Activated naive CD4-positive, alpha-beta T cell treated with anti-CD3 and anti-CD28 coated beads, Interleukin-2, amount 10 ng/mL, durations not matched to agents 7 days and 5 days (primary cell): ENCODE measurements at regions not wholly inside any gene's neighbourhood (a gene's known extent, or its start where the extent isn't known, plus 50 kb on each side); places are given as distances from the start of the nearest gene placed in this dataset.

ENCODE experiments used
- CTCF ChIA-PET: fragments of 350-600 bp; sonication (Branson Sonifier 250); formaldehyde crosslinking; loops from one replicate; lab custom pipeline; 2021; ENCODE audit warnings: antibody characterized with exemption; lab: Charles Lee
- DNase-seq: peaks from one replicate; pipeline ENCODE4 v3.0.0-alpha.2; 2020
- H3K27ac Mint-ChIP-seq: one replicate; pipeline ENCODE4 v1.8.0; 2021; ENCODE audit warnings: mild to moderate bottlenecking, moderate library complexity, mixed read lengths
- H3K27me3 Mint-ChIP-seq: one replicate; pipeline ENCODE4 v1.8.0; 2021; ENCODE audit warnings: mild to moderate bottlenecking, mixed read lengths
- H3K36me3 Mint-ChIP-seq: one replicate; pipeline ENCODE4 v1.8.0; 2021; ENCODE audit warnings: mixed read lengths
- H3K4me1 Mint-ChIP-seq: one replicate; pipeline ENCODE4 v1.8.0; 2021; ENCODE audit warnings: mixed read lengths
- H3K4me3 Mint-ChIP-seq: one replicate; pipeline ENCODE4 v1.8.0; 2021; ENCODE audit warnings: mild to moderate bottlenecking, moderate library complexity, mixed read lengths
- H3K9me3 Mint-ChIP-seq: one replicate; pipeline ENCODE4 v1.8.0; 2021; ENCODE audit warnings: mixed read lengths

GRCh38 chr9:105967248-105967647, 272.9 kb downstream of the TMEM38B start:
- H3K4me3 Mint-ChIP-seq = no peak overlapping the region
- no peaks in the 10 kb centered on the region for H3K9me3 Mint-ChIP-seq
- no peaks in the 10 kb centered on the region for H3K36me3 Mint-ChIP-seq
- CTCF ChIA-PET = no interaction called here
- DNase-seq = no peak
- no peaks in the 10 kb centered on the region for H3K27me3 Mint-ChIP-seq
- H3K4me1 Mint-ChIP-seq = no peaks in the 10 kb centered on the region
- H3K27ac Mint-ChIP-seq = no peak overlapping the region

GRCh38 chr9:105967797-105968196, 273.5 kb downstream of the TMEM38B start:
- no peaks in the 10 kb centered on the region for H3K9me3 Mint-ChIP-seq
- no peak for DNase-seq
- H3K4me3 Mint-ChIP-seq = no peak overlapping the region
- H3K27me3 Mint-ChIP-seq = no peaks in the 10 kb centered on the region
- no peaks in the 10 kb centered on the region for H3K36me3 Mint-ChIP-seq
- CTCF ChIA-PET = no interaction called here
- H3K27ac Mint-ChIP-seq = no peak overlapping the region
- no peaks in the 10 kb centered on the region for H3K4me1 Mint-ChIP-seq

DNA sequence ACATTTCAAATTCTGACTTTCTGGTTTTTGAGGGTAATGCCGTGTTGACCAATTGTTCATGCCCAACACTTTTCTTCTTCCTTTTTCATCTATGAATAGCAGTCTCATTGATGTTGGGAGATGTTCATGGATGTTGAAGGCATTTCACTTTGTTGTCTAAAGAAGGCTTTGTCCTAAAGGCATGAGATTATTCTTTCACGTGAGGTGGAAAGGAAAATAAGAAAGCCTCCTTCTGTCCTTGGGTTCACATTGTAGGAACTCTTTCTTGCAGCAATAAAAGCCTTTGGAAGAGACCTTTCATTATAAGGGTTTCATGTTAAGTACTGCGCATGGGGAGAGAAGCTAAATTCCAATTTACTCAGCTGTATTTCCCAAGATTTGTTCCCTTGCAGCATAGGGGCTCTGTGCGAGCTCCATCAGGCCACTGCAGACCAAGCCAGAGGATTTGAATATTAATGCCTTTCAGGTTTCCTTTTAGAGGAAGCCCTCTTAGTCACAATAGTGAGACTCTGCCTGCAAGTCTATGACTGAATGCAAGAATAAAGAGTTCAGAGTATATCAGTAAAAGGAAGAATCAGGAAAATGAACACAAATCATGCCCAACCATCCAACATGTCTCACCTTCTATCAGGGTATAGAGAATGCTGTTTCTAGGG, 274.6 kb downstream of the TMEM38B start:
- DNase-seq = no peak
- Mint-ChIP-seq H3K27ac (no peak overlapping the region), H3K4me1 (no peaks in the 10 kb centered on the region), H3K9me3 (no peaks in the 10 kb centered on the region), H3K27me3 (no peaks in the 10 kb centered on the region), H3K36me3 (no peaks in the 10 kb centered on the region), H3K4me3 (no peak overlapping the region)
- CTCF ChIA-PET = no interaction called here

DNA sequence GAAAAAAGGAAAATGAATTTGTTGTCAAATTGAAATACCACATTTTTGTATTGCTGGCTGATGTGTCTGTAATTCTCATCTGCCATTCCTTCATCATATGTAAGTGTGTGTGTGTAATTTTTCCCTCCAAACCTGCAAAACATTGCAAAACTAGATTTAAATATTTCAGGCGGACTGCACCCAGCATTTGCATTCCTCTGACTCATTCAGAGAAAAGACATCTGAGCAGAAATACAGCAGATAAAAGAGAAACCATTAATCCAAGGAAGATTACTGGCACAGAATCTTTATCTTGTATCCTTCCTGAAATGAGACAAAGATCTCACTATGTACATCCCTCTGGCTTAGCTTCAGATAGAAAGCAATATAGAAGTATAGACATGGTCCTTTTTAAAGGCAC, 275.3 kb downstream of the TMEM38B start:
- Mint-ChIP-seq H3K4me1 (no peaks in the 10 kb centered on the region), H3K27ac (no peak overlapping the region), H3K9me3 (no peaks in the 10 kb centered on the region), H3K27me3 (no peaks in the 10 kb centered on the region), H3K36me3 (no peaks in the 10 kb centered on the region), H3K4me3 (no peak overlapping the region)
- no peak for DNase-seq
- CTCF ChIA-PET = no interaction called here

DNA sequence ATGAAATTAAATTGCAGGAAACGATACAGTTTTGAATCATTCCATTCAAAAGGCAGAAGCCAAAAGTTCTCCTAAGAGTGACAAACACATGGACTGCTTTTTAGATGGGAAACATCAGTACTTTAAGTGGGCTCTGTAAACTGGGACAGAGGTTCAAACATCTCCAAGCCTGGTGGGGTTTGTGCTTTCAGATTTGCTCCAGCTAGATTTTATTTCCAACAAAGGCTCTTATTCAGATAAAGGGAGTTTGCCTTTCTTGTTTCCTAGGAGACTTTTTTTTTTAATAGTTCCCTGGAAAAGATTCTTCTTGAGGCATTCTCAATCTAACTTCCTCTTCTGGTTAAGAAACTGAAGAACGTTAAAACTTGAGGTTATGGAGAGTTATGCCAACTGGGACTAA, 277.6 kb downstream of the TMEM38B start:
- H3K4me3 Mint-ChIP-seq = no peak overlapping the region
- no peaks in the 10 kb centered on the region for H3K4me1 Mint-ChIP-seq
- H3K9me3 Mint-ChIP-seq = no peaks in the 10 kb centered on the region

GRCh38 chr9:105972466-105973204, 278.3 kb downstream of the TMEM38B start:
- no peak overlapping the region for H3K27ac Mint-ChIP-seq
- CTCF ChIA-PET = no interaction called here
- H3K36me3 Mint-ChIP-seq = no peaks in the 10 kb centered on the region
- no peaks in the 10 kb centered on the region for H3K4me1 Mint-ChIP-seq
- no peaks in the 10 kb centered on the region for H3K27me3 Mint-ChIP-seq
- H3K9me3 Mint-ChIP-seq = no peaks in the 10 kb centered on the region
- no peak overlapping the region for H3K4me3 Mint-ChIP-seq
- no peak for DNase-seq

More for the DNA sequence above, 277.6 kb downstream of the TMEM38B start:
- H3K27me3 Mint-ChIP-seq = no peaks in the 10 kb centered on the region
- no peak for DNase-seq
- no peaks in the 10 kb centered on the region for H3K36me3 Mint-ChIP-seq
- no peak overlapping the region for H3K27ac Mint-ChIP-seq
- CTCF ChIA-PET = no interaction called here

GRCh38 chr9:105973951-105974351, 279.6 kb downstream of the TMEM38B start:
- CTCF ChIA-PET = no interaction called here
- Mint-ChIP-seq H3K27me3 (no peaks in the 10 kb centered on the region), H3K27ac (no peak overlapping the region), H3K9me3 (no peaks in the 10 kb centered on the region), H3K36me3 (no peaks in the 10 kb centered on the region), H3K4me1 (no peaks in the 10 kb centered on the region), H3K4me3 (no peak overlapping the region)
- no peak for DNase-seq

- CTCF ChIA-PET = no interaction called here
- no peaks in the 10 kb centered on the region for H3K4me1 Mint-ChIP-seq
Measured at GRCh38 chr9:105975886-105976645, 281.7 kb downstream of the TMEM38B start.

GRCh38 chr9:105978336-105978735, 284.0 kb downstream of the TMEM38B start:
- CTCF ChIA-PET = no interaction called here
- H3K27ac Mint-ChIP-seq = no peak overlapping the region
- H3K27me3 Mint-ChIP-seq = no peaks in the 10 kb centered on the region
- no peaks in the 10 kb centered on the region for H3K4me1 Mint-ChIP-seq
- DNase-seq = no peak
- H3K36me3 Mint-ChIP-seq = no peaks in the 10 kb centered on the region
- no peak overlapping the region for H3K4me3 Mint-ChIP-seq
- H3K9me3 Mint-ChIP-seq = no peaks in the 10 kb centered on the region

More at GRCh38 chr9:105975886-105976645, 281.7 kb downstream of the TMEM38B start:
- H3K9me3 Mint-ChIP-seq = no peaks in the 10 kb centered on the region
- H3K36me3 Mint-ChIP-seq = no peaks in the 10 kb centered on the region
- no peak overlapping the region for H3K27ac Mint-ChIP-seq
- no peak overlapping the region for H3K4me3 Mint-ChIP-seq
- no peak for DNase-seq
- no peaks in the 10 kb centered on the region for H3K27me3 Mint-ChIP-seq

GRCh38 chr9:105978826-105979225, 284.5 kb downstream of the TMEM38B start:
- Mint-ChIP-seq H3K4me1 (no peaks in the 10 kb centered on the region), H3K4me3 (no peak overlapping the region), H3K27me3 (no peaks in the 10 kb centered on the region), H3K27ac (no peak overlapping the region), H3K36me3 (no peaks in the 10 kb centered on the region), H3K9me3 (no peaks in the 10 kb centered on the region)
- CTCF ChIA-PET = no interaction called here
- DNase-seq = no peak

DNA sequence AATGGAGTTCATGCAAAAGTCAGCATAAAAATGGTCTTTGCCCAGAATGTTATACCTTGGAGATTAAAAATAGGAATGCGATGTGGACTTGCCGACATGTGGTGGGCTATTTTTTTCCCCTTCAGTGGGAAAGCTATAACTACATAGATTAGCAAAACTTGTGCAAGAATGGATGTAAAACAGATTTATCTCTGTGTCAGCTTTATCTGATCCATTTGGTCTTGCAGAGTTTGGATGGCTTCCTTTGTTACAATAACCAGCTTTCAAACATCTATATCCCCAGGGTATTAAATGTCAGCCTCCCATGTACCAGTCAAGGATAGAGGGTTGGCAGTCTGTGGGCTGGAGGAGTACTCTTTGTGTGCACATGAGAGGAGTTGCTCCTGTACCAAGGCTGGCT, 284.9 kb downstream of the TMEM38B start:
- no peaks in the 10 kb centered on the region for H3K36me3 Mint-ChIP-seq
- H3K4me3 Mint-ChIP-seq = no peak overlapping the region
- no peaks in the 10 kb centered on the region for H3K27me3 Mint-ChIP-seq
- no peak for DNase-seq
- H3K27ac Mint-ChIP-seq = no peak overlapping the region
- no peaks in the 10 kb centered on the region for H3K9me3 Mint-ChIP-seq
- CTCF ChIA-PET = no interaction called here
- H3K4me1 Mint-ChIP-seq = no peaks in the 10 kb centered on the region

- Mint-ChIP-seq H3K27ac (no peak overlapping the region), H3K36me3 (no peaks in the 10 kb centered on the region), H3K9me3 (no peaks in the 10 kb centered on the region), H3K27me3 (no peaks in the 10 kb centered on the region), H3K4me1 (no peaks in the 10 kb centered on the region), H3K4me3 (no peak overlapping the region)
- DNase-seq = no peak
- CTCF ChIA-PET = no interaction called here
Measured at GRCh38 chr9:105984714-105985113, 290.4 kb downstream of the TMEM38B start.

GRCh38 chr9:105993116-105993854, 298.9 kb downstream of the TMEM38B start:
- Mint-ChIP-seq H3K27me3 (no peaks in the 10 kb centered on the region), H3K27ac (no peak overlapping the region), H3K36me3 (no peaks in the 10 kb centered on the region), H3K4me1 (no peaks in the 10 kb centered on the region), H3K4me3 (no peak overlapping the region), H3K9me3 (no peaks in the 10 kb centered on the region)
- CTCF ChIA-PET = no interaction called here
- no peak for DNase-seq
